Daoy (cell line): ENCODE measurements at regions not wholly inside any gene's neighbourhood (a gene's known extent, or its start where the extent isn't known, plus 50 kb on each side); places are given as distances from the start of the nearest gene placed in this dataset.

Source experiments
- DNase-seq: peaks from one replicate; pipeline ENCODE4 v3.0.0-alpha.2; 2015; ENCODE audit warnings: low read depth

DNA sequence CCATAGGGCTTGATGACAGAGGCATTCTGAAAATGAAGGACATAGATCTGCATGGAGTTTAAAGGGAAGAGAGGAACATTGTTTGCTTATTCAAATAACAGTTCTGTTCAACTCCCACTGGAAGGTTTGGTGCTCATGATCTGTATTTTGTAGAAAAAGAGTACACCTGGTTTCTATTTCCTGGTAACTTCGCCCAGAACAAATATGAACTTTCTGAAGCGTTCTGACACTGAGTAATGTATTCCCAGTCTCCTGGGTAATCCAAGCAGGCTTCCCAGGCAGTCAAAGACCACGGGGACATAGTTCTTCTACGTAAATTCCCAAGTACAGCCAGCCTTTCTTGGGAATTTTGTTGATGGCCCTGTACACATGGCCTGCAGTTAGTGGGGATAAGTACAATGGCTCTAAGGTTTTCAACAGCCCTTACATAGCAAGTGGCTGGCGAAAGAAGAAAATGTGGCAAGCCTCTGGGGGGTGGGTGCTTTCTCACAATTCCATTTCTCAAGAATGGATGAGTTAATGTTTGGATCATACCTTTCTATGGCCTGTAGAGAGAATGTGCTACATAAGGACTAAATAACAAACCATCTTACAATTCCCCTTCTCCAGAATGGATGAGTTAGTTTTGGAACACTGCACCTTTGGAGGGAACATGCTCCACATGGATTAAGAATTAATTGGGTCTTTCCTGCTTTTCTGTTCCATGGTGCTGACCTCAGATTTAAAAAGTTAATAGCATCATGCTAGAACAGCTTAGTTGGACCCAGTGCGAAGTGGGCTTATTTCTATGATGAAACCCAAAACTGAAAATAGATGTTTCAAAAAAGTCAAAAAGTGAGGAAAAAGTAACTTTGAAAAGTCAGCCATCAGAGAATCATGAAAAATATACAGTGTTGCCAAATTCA, 52.7 kb downstream of the COL6A6 start:
- DNase-seq, result no peak

DNA sequence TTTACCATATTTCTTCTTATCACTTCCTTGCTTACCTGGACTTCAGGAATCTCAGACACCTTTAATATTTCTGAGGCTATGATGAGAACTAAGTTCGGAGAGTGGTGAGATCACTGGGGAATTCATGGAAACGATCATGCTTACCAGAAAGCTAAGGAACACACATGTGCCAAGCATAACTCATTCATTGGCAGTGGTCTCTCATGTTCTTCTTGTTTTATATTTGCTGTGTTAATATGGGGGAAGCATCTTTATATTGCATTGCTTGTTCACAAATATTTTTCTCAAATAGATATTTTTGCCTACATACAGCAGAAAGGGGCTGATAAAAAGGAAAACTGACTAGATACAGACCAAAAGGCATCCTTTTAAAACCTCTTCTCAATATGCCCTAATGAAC, 55.8 kb downstream of the COL6A6 start:
- DNase-seq, result no peak

DNA sequence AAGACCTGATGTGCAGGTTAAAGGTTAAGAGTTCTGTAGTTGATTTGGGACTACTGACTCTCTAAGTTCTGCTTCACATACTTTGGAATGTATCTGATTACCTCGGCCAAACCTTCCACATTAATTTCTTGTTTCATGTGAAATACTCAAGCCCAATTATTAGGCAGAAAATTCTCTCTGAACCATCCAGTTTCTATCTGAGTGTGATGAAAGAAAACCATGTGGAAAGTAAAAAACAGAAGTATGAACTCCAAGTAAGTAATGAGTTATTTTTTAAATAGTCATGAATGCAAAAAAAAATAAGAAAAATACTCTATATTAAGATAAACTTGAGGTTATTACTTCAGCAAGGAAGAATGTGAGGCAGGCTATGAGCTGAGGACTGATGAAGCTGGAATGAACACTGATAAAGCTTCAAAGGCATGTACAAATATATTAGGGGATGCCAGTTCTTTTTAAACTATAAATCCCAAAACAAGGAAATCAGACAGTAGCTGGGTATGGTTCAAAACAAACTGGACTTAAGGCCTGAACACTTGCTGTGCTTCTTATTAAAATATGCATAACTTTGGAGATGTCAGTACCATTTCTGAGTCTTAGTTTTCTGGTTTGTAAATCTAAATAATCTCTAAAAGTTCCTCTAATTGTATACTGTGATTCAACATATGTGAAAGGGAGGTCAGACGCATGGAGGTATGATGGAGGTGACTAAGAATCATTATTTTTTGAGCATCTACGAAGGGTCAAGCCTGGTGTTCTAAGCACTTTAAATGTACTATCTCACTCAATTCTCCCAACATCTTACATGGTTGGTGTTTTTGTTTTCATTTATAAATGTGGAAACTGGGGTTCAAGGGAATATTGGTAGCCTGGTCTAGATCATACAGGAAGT, 59.6 kb downstream of the COL6A6 start:
- peak; percentile 46 for DNase-seq

DNA sequence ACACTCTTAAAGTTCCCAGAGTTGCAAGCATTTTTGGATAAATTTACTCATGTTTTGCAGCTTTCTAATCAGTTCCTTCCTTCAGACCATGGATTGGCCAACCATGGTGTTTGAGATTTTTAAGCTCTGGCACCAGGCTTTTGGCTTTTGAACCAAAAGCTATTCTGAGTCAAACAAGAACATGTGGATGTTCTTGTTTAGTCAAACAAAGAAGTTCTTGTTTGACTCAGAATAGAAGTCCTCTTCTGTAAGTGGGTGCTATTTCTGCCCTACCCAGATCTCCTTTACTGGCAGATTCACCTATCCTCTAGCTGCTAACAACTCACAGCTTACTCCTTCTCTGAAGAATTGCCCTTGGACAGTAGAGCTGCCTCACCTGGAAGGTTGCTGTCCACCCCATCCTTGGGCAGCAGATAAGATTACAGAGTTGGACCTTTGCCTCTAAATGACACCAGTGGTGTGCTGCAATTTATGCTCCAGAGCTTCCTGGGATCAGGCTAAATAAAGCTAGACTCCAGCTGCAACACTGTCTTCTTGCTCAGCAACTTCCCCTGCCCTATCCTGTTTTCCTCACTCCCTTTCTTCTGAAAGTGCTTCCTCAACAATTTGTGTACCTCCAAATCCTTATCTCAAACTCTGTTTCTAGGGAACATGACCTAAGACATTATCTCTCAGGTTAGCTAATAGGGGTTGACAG, 65.6 kb downstream of the COL6A6 start:
- no peak for DNase-seq

DNA sequence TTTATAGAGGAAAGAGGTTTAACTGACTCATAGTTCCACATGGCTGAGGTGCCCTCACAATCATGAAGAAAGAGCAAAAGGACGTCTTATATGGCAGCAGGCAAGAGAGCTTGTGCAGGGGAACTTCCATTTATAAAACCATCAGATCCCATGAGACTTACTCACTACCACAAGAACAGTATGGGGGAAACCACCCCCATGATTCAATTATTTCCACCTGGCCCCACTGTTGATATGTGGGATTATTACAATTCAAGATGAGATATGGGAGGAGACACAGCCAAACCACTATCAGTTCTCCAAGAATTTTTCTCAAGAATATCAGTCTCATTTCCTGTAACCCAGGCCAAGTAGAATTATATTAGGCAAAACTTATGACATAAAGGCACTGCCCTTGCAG, 77.8 kb downstream of the COL6A6 start:
- peak; percentile 87 for DNase-seq

DNA sequence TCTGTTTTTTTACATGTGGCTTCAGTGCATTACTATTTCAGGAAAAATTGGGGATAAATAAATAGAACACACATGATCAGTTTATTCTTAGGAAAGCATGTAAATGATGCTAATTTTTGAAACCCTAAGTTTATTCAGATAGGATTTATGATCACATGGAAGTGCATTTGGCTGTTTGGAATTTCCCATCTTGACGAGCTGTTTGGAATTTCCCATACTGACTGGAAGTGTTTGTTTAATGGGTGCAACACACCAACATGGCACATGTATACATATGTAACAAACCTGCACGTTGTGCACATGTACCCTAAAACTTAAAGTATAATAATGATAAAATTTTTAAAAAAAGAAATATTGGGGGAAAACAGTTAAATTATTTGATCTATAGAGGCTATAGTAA, 79.5 kb downstream of the COL6A6 start:
- peak; percentile 64 for DNase-seq

DNA sequence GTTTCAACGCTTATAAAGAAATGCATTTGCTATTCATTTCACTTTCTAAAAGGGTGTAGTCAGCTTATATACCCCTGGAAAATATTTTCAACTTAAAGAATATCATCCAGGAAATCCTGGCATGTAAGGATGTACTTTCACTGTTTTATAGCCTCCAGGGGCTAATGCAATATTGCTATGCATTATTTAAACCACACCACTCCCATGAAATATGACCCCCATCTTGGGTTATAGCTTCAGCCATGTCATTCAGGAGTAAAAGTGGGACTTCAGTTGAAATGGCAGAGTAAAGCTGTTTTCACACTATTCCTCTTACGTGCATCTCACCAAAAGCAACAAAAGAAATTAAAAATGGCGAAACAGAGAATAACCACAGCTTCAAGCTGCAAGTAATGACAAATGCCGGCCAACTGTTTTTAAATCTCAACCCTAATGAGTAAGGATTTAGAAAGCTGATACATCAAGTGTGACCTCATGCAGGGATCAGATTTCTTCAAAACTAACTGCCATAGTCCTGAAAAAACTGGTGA, 84.5 kb downstream of the COL6A6 start:
- DNase-seq, result peak; percentile 76

DNA sequence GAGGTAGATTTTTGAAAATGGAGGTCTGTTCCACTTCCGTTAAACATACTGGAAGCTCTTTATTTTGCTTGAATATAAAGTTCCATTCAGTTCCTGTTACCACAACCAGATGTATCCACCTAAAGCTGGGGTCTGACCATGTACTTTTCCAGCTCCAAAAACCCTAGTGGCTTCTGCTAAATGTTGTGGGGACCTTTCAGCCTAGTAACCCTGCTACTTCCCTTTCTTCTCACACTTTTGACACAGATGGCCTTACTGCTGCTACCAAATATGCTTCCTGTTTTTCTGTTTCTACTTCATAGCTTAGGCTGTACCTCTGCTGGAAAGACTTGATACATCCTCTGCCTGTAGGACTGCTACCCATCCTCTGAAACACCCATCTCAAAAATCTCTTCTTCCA, 87.8 kb downstream of the COL6A6 start:
- DNase-seq, result no peak

DNA sequence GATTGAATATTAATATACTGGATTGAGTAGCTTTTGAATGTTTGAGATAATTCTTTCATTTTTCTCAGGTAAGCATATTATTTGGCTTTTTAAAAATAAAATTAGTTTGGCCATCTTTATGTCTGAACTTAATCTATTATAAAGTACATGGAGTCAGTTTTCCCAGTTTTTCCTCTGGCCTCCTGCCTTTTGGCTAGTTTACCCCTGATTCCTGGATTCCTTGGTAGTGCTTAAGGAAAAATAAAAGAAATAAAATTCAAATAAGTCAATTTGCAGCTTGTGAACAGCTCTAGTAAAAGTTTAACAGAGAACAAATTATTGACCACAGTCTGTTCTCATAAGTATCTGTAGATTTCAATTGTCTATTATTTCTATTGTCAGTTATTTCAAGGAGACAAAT, 89.4 kb downstream of the COL6A6 start:
- DNase-seq, result no peak

DNA sequence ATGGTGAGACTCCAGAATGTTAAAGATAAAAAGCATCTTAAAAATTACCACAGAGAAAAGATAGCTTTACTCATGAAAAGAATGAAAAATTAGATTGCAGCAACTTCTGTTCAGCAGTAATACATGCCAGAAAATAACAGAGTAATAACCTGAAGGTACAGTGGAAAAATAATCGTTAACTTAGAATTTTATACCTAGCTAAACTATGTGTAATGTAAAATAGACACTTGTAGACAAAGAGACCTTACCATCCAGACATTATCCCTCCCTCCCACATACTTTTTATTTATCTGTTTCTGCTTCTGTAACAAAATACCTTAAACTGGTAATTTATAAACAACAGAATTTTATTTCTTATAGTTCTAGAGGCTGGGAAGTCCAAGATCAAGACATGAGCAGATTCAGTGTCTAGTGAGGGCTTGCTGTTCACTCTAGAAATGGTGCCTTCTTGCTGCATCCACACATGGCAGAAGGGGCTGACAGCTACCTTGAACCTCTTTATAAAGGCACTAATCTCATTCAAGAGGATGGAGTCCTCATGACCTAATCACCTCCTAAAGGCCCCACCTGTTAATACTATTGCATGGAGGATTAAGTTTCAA, 90.7 kb downstream of the COL6A6 start:
- no peak for DNase-seq

DNA sequence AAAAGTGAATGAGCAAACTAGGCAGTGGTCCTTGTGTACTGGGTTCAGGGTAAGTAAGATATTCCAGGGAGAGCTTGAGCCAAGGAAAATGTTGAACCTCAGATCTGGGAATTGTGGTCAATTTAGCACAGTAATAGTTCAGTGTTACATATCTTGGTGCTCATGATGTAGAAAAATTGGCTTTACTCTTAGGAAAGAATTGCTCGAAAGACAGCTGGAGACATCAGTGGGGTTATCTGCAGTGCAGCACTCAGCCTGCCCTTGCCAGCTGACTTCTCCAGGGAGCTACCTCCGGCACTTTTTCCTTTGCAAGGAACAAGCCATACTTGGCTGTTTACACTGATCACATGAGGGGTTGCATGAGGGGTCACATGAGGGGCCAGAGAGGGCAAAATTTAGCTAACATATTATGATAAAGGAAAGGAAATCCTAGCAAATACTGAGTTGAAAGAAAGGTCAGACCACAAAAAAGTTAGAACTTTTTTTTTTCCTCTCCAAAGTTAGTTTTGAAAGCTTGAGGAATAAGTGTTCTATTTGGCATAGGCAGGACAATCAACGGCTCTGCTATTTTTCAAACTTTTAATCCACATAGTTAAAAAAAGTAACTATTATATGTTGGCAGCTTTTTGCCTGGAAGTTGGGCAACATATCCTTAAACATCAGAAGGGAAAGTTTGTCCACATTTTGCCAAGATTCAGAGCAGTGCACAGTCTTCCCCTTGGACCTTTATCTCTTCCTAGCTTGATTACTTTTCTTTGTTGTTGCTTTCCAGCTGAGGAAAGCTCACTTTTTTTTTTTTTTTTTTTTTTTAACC, 92.4 kb downstream of the COL6A6 start:
- DNase-seq, result no peak

DNA sequence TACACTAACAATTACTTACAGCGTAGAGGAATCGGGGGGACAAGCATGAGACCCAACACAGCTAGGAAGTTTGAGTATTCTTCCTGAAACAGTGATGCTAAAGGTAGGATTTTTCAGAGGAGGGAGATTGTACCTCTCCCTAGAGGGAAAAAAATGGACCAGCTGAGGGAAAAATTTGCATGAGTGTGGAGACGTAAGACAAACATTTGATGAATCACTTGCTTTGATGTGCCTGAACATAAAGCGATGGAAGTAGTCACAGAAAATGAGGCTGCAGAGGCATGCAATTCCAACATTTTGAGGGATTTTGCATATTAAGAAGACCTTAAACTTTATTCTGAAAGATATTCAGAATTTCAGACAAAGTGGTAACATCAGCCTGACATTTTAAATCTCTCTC, 102.2 kb downstream of the COL6A6 start:
- no peak for DNase-seq

DNA sequence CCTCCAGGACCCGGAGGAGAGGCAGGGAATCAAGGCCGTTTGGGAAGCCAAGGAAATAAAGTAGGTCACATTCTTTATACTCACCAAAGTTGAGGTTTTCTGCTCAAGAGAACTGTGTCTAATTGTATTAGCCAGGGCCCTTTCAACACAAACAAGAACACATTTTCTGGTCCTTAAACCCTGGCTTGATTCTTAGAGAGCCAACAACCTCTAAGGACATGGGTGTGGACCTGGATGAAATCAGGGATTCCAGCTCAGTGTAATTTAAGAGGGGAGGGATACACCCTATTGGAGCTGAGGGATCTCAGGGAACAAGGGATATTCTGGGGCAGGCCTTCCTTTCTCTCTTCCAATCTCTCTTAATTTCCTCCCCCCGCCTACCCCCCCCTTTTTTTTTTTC, 104.8 kb downstream of the COL6A6 start:
- DNase-seq, result no peak

DNA sequence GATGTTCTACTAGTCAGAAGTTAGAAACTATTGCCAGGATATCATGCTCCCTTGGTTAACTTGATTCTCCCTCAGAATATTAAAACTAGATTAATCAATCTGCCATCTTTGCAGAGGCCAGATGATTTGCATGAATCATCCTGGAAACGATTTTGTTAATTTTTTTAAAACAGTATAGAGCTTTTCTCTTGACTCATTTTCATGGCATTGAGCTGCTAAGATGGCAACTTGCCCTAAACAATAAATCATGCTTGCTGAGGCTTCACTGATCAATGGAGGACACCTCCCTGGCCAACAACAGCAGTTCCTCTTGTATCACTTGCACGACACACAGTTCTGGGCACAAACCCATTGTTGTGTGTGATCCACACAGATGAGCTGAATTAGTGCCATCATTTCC, 109.1 kb downstream of the COL6A6 start:
- DNase-seq, result peak; percentile 16

DNA sequence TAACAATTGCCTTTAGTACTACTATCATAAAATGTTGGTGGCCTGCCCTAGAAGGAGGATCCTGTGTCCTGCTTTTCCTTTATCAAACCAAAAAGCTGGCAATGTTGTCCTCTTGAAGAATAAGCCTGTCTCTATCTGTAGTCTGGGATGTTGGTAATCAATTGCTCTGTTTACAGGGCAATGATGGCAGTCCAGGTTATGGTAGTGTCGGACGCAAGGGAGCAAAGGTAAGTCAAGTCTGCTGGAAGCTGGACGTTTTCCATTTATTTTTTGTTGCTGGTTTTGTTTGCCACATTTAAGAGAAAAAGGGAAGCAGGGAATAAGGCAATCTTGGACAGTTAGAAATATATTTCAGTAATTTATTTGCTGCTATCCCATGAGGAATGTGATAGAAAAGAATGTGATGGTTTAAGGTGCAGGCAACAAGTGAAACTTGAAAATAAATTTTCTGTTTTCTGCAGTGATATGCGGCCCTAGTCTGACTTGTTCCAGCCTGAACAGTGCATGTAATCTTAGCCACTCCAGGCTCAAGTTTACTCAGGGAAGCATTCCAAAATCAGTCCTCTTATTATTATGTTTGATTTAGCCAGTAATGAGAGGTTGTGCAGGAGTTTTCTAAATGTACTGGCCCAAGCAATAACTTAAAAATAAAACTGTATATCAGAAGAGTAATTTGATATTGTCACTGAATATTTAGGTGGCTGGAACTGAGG, 110.3 kb downstream of the COL6A6 start:
- DNase-seq, result no peak

DNA sequence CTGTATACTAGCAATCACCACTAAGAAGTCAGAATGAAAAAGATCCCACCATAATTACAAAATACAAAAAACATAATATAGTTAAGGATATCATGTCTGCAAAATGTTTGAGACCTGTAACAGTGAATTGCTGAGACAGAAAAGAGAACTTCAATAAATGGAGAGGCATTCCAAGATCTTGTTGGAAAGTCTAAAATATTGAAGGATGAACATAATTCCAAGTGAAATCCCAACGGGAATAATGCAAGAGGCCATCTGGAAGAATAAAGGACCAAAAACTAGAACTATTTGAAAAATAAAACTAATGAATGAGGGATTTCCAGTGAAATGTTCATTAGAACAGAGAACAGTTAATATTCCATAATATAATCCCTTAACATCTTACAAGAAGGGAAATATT, 110.9 kb downstream of the COL6A6 start:
- no peak for DNase-seq
